Caki2 (cell line): ENCODE measurements at regions not wholly inside any gene's neighbourhood (a gene's known extent, or its start where the extent isn't known, plus 50 kb on each side); places are given as distances from the start of the nearest gene placed in this dataset.
"Not testable (repeated sequence)": the region's sequence is repeated elsewhere in the genome, so short reads cannot be mapped to it uniquely, and the experiment has no call there.

Experiments used
- DNase-seq: peaks from one replicate; pipeline ENCODE4 v3.0.0-alpha.2; 2015; ENCODE audit warnings: low read depth
- in situ Hi-C: cut with HindIII; loops from 2 replicates; pipeline ENCODE4 v1.10.0; 2016; ENCODE audit warnings: low sequenced_read_pairs, low pct_unique_long_range_greater_than_20kb, mixed read lengths

DNA sequence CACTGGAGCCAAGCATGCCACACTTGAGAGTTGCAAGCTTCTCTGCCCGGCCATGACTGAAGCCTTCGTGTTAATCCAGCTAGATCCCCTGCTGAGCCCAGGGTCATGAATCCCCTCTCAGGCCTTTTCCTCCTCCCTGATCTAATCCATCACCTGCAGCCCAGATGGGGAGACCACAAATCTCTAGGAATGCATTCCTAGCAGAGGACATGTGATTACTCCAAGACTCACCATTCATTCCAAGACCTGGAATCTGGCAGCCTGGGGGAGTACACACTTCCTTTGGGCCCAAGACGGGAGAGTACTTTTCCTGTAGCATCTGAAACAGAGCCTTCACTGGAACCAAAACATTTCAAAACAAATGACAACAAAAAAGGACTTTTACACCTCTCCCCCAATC, 269.3 kb upstream of the NFIA start:
- DNase-seq: no peak
- in situ Hi-C loops: no loop called here

DNA sequence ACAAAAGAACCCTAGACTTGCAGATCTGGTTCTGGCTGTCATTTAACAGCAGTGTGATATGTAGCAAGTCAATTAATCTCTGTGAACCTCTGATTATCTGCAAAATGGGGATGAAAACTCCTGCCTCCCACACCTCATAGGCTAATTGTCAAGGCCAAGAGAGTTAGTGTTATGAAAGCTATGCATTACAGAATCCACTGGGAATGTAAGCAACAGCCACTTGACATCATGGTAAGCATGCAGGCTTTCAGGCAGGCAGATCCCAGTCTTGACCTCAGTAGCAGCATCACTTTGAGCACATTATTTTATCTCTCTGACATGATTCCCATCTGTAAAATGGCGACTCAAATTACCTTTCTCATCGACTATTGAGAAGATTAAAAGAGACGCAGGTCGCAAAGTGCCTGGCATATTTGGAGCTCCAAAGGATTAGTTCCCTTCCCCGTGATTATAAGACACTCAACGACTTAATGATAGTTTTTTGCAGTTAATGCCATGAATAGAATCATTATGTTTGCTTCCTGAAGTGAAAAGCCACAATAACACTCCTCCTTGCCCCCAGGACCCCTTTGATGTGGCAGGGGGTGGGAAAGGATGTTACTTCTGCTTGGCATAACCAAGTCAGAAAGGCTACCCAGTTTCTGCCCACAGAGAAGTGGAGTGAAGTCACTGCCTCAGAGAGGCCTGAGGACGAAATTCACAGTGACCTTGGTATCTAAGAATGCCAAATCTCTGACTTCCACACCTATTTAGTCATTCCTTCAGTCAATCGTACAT, 273.0 kb upstream of the NFIA start:
- in situ Hi-C loops: no loop called here
- no peak for DNase-seq

DNA sequence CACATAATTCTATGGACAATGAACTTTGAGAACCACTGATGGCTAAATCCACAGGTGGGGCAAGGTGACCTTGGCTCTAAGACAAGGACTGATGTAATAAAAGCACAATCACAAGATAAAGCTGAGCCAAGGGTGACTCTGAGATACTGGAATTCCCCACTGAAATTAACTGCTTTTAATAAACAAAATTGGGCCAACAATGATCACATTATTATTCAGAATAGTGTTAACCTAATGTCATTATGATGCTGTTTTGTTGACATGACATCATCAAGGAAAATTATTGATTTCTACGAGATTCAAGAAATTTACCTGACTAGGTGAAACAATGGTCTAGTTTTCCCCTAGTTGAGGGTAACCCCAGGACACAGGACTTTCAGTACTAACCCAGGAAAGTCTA, 273.7 kb upstream of the NFIA start:
- in situ Hi-C loops: no loop called here
- DNase-seq: no peak

DNA sequence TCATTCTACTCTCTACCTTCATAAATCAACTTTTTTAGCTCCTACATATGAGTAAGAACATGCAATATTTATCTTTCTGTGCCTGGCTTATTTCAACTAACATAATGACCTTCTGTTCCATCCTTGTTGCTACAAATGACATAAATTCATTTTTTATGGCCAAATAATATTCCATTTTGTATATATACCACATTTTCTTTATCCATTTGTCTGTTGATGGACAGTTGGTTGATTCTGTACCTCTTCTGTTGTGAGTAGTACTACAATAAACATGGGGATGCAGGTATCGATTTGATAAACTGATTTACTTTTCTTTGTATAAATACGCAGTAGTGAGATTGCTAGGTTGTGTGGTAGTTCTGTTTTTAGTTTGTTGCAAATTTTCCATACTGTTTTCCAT, 279.5 kb upstream of the NFIA start:
- in situ Hi-C loops: no loop called here
- no peak for DNase-seq

DNA sequence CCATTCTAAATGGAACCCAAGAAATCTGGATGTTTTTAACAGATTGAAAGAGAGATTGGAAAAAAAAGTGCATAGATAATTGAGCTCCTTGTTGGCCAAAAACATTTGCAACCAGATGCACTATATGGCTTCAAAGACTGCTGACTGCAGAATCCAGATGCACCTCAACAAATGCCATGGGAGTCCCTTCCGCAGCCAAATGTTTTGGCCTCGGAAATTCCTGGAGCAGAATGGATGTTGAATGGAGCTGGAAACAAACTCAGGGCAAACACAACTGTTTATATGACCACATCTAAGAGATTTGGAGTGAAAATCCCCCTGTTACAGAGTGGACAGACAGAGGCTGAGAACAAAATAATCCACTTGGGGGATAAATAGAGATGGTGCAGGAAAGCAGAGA, 285.0 kb upstream of the NFIA start:
- DNase-seq: no peak
- in situ Hi-C loops: no loop called here

DNA sequence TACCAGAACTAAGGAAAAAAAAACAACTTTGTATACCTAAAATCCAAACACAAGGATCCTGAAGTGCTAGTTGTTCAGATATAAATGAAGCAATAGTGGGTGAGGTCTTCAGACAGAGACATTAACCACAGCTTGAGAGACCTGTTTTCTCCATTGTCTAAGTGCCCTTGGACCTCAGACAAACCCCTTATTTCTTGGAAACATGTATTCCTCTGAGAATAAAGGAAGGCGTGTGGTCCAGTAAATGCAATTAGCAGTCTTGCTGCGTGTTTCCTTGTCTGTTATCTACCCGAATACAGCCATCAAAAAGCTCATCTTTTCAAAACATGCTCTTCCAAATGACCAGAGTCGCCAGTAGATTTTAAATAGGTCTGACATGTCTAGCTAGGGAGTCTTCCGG, 291.1 kb upstream of the NFIA start:
- no peak for DNase-seq
- in situ Hi-C loops: no loop called here

DNA sequence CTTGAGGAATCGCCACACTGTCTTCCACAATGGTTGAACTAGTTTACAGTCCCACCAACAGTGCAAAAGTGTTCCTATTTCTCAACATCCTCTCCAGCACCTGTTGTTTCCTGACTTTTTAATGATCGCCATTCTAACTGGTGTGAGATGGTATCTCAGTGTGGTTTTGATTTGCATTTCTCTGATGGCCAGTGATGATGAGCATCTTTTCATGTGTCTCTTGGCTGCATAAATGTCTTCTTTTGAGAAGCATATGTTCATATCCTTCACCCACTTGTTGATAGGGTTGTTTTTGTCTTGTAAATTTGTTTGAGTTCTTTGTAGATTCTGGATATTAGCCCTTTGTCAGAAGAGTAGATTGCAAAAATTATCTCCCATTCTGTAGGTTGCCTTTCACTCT, 309.3 kb upstream of the NFIA start:
- DNase-seq, in situ Hi-C loops: not testable (repeated sequence)

DNA sequence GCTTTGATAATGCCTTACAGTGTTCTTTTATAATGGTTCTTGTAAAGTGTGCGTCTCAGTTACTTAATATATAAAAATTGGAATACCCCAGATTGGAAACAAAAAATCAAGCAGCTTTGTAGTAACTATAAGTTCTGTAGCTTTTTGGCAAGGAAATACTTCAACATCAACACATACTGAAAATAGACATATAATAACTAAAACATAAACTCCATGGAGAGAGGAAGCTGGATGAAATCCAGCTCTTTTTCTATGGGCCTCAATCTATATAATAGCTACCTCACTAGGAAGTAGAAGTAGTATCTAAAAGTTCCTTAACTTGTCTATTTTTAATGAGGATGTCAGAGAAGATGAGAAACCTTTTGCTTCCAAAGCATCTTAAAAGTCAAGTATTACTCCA, 313.3 kb upstream of the NFIA start:
- no peak for DNase-seq
- in situ Hi-C loops: no loop called here

DNA sequence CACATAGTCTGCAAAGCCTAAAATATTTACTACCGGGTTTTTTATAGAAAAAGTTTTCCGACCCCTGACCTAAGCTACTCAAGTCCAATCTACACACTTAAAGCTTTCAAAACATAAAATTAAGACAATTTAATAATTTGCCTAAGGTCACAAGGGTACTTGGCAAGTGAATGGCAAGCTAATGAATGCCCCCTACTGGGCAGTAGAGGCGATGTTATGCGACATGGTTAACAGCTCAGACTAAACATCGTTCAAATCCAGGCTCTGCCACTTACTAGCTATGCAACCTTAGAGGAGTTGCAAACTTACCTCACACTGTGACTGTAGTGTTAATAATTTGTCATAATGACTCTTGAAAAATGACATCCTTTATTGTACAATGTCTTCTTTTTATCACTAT, 317.2 kb upstream of the NFIA start:
- DNase-seq: no peak
- in situ Hi-C loops: no loop called here

DNA sequence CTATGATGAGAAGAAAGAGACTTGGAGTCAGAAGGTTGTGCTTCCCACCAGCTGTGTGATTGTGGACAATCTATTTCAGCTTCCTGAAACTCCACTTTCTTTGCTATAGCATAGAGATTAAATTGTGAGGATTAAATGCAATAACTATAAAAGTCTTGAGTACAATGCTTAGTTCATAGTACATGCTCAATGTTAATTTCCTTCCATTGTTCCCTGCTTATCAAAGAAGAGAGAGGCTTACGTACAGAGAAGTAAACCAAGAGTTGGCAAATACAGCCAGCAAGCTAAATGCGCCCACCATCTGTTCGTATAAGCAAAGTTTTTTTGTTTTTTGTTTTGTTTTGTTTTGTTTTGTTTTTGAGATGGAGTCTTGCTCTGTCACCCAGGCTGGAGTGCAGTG, 317.9 kb upstream of the NFIA start:
- DNase-seq: no peak
- in situ Hi-C loops: no loop called here

DNA sequence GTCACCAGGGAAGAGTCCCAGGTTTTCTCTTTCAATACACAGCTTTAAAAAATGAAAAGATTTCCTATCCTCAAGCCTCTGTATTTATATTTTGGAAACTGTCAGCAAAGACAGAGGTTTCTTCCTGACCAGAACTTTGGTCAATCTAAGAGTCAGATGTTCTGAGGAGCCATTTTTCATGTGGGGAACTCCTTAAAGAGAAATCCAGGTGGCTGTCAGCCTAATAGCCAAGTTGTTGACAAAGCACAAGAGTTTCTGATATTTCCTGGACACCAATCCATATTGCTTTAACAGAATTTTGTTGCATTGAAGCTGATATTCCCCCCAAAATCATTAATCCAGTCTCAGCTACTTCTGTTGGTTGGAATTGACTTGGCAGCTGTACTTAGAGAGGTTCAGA, 318.6 kb upstream of the NFIA start:
- in situ Hi-C loops: no loop called here
- no peak for DNase-seq

DNA sequence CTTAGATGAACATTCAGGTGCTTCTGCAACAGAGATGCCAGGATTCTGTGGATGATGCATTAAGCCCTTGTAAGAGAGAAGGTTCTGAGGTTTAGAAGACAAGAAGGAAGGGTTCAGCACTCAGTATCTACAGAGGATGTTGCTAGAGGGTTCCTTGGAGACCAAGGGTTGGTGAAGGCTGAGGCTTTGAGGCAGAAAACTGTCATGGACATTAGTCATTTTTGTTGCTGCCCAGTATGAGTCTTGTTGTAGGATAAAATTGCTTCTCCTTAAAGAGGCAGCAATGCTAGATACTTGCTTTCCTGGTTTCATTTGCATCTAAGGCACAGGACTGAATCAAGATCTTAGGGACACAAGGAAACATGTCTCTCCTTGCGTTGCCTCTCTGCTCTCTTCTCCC, 319.4 kb upstream of the NFIA start:
- no peak for DNase-seq
- in situ Hi-C loops: no loop called here

DNA sequence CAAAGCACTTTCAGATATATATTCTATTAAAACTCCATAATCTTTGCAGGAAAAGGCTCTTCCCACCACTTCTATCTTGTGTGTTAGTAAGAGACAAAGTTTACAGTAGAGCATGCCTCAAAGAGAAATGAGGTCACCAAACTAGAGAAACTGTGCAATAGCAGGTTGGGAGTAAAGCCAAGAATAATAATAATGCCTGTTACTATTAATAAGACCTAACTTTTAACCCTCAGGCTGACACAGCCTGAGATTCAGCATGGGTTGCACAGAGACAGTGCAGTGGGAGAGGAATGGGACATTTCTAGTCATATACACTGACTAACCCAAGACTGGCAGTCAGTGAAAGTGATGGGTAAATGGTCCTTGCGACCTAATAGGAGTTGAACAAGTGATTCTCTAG, 320.2 kb upstream of the NFIA start:
- no peak for DNase-seq
- in situ Hi-C loops: no loop called here

DNA sequence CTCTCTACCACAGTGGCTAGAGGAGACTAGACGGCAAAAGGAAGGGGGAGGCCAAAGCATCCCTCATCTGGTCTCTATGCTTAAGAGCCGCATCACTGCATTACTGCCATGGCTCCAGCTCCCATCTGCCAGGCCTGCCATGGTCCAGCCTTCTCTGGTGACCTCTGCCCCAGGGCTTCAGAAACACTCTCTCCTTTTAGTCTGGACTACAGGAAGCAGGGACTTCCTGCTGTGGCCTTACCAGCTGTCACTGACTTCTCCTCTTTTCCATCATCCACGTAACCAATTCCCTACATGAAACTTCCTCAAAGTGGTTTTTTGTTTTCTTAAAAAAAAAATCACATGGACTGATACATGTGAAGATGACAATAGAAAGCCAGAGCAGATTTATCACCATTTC, 323.1 kb upstream of the NFIA start:
- in situ Hi-C loops: no loop called here
- DNase-seq: no peak

DNA sequence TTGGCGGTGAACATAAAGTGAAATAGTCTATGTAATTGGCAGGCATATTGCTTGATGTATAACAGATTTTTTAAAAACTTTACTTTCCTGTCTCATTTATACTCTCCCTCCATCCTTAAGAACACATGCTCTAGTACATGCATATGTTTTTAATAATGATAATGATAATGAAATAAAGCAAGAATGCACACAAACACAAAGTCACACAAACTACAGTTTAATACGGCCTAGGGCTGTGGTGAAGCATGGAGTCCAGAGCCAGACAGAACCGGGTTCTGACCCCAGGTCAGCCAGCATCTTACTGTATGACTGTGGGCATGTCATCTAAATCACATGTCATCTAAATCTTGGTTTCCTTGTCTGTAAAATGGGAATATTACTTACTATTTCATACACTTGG, 324.9 kb upstream of the NFIA start:
- DNase-seq: no peak
- in situ Hi-C loops: no loop called here

DNA sequence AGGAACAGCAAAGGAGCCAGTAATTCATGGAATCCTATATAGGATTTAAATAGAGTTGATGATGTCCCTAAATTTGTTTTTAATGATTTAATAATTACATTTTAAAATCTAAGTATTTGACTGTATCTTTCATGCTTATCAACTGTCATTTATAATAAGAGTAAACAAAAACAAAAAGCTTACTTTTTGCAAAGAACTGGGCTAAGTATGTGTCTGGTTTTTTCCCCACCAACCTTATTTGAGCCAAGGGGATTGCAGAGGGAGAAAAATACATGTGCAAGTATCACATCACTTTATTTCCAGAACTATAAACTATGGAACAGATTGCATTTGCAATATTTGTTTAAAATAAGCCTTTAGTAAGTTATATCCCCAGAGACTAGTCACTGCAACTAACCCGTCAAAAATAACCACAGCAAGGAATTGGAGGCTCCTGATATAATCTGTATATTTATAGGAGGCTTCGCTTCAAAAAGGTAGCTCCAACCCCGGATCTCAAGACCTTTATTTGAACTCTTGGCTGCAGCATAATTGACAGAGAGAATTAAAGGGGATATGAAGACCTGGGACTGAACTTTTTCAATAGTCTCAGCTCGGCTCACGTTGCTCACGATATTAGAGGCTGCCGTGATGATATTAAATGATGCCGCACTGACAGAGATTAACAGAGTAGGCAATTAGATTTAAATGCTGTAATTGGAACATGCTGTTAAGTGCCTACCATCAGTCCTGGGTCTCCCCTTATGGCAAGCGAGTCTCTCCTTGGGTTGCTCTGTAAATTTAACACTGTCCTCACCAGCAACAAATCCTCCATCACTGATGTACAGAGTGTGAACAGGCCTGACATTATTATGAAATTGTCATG, 329.1 kb upstream of the NFIA start:
- in situ Hi-C loops: no loop called here
- DNase-seq: no peak

DNA sequence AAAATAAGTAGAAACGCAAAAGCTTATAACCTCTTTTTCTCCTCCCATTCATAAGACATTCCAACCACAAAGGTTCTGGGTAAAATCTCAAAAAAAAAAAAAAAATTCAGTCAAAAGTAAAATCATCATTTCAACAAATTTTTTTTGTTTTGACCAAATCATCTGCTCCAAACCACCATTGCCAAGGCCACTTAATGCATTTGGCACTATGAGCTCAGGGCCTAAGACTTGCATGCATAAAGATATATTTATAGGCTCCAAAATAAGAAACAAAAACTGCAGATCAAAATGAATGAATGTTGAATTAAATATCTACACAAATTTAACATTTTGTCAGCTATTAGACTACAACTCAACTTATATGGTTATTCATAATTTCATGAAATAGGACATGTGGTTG, 331.1 kb upstream of the NFIA start:
- in situ Hi-C loops: no loop called here
- DNase-seq: no peak

DNA sequence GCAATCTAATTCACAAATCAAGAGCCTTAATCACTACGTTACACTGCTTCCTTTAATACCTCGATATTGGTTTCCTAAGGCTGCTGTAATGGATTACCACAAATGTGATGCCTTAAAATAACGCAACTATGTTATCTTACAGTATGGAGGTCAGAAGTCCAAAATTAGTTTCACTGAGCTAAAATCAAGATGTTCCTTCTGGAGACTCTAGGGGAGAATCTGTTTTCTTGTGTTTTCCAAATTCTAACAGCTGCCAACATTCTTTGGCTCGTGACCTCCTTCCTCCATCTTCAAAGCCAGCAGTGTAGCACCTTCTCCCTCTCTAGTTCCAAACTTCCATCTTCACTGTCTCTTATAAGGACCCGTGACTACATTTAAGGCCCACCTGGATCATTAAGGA, 335.0 kb upstream of the NFIA start:
- no peak for DNase-seq
- in situ Hi-C loops: no loop called here

DNA sequence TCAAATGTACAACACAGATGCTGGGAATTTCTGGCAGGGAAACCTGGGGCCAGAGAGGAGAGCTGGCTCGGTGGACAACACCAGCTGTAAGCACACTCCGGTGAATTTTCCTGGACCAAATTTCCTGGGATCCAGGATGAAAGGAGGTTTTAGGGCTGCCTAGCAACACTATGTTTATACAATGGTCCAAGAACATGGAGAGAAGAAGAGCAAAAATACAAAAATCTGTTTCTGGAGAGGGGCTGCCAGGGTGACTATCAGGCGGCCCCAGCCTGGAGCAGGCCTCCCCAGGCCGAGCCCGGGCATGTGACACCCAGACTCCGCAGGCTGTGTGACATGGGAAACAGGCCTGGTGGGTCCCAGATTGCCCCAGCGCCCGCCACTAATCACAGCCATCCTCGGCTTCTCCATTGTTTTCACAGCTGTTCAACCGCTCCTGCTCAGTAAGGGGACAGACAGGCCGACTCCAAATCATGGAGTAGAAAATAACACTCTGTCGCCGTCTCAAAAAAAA, 336.0 kb upstream of the NFIA start:
- no peak for DNase-seq
- in situ Hi-C loops: no loop called here

DNA sequence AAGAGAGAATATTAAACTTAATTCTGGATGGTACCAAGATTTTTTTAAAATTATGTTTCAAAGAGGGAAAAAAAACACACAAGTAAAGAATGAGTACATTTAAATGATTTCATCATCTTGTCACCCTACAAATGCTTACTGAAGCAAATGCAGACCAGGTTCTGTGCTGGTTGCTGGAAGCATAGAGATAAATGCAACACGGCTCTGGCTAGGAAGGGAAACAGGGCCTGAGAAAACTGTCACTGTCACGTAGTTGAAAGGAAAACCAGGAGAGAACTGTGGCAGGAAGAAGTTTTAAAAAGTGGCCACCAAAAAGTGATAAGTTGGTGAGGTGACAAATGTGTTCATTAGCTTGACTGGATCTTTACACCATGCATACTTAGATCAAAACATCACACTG, 336.9 kb upstream of the NFIA start:
- DNase-seq: no peak
- in situ Hi-C loops: no loop called here
